IMR-90 (cell line): ENCODE measurements at regions not wholly inside any gene's neighbourhood (a gene's known extent, or its start where the extent isn't known, plus 50 kb on each side); places are given as distances from the start of the nearest gene placed in this dataset.

Experiments used
- ATAC-seq: fragments of 200-7000 bp; cut with Tn5 transposase; 2 replicates; pipeline ENCODE4 v1.9.1; 2020; ENCODE audit warnings: low read depth, mild to moderate bottlenecking, moderate library complexity
- BruUV-seq: library from RNA; stranded (reverse); fragments of 400-500 nt; replicated peaks from 2 replicates; lab custom pipeline; 2021; lab: Mats Ljungman, UMichigan
- CTCF ChIA-PET: fragments of 300-600 bp; formaldehyde crosslinking; extraction: SDS; loops from one replicate; lab custom pipeline; 2021; ENCODE audit warnings: antibody characterized with exemption; lab: Yijun Ruan, JAX
- POLR2A ChIA-PET: fragments of 300-600 bp; sonication (Branson Sonifier 250); formaldehyde crosslinking; loops from one replicate; lab custom pipeline; 2022; ENCODE audit warnings: antibody characterized with exemption; ENCODE audit not compliant: unreplicated experiment; lab: Charles Lee
- DNase-seq: peaks from one replicate; pipeline ENCODE4 v3.0.0; 2013
- H2AFZ ChIP-seq: replicated peaks from 2 replicates; pipeline ENCODE3; 2013; ENCODE audit warnings: low read length, mild to moderate bottlenecking; ENCODE audit not compliant: poor library complexity
- H2AK5ac ChIP-seq: 2 replicates; pipeline ENCODE4 v1.6.1; 2013; ENCODE audit warnings: low read depth, low read length, inconsistent platforms
- H2AK9ac ChIP-seq: replicated peaks from 2 replicates; pipeline ENCODE3; 2013; ENCODE audit warnings: mild to moderate bottlenecking, low read depth, low read length, moderate library complexity; ENCODE audit not compliant: poor library complexity
- H2BK120ac ChIP-seq: 2 replicates; pipeline ENCODE4 v1.6.1; 2013; ENCODE audit warnings: low read depth, low read length, inconsistent platforms
- H2BK15ac ChIP-seq: 3 replicates; pipeline ENCODE4 v1.6.1; 2013; ENCODE audit warnings: low read depth, low read length, inconsistent platforms
- H2BK20ac ChIP-seq: 2 replicates; pipeline ENCODE4 v1.6.1; 2013; ENCODE audit warnings: low read depth, mild to moderate bottlenecking, inconsistent platforms, low read length, moderate library complexity
- H2BK5ac ChIP-seq: 2 replicates; pipeline ENCODE4 v1.6.1; 2013; ENCODE audit warnings: mild to moderate bottlenecking, low read depth, low read length, inconsistent platforms; ENCODE audit not compliant: poor library complexity, severe bottlenecking
- H3K14ac ChIP-seq: replicated peaks from 2 replicates; pipeline ENCODE4 v1.6.1; 2013; ENCODE audit warnings: low read depth, low read length, inconsistent platforms
- H3K18ac ChIP-seq: 2 replicates; pipeline ENCODE4 v1.6.1; 2013; ENCODE audit warnings: low read depth, low read length, control low read depth
- H3K23ac ChIP-seq: 2 replicates; pipeline ENCODE4 v1.6.1; 2013; ENCODE audit warnings: low read depth, low read length, inconsistent platforms
- H3K27ac ChIP-seq: 2 replicates; pipeline ENCODE4 v1.5.1; 2013; ENCODE audit warnings: mild to moderate bottlenecking, control low read depth, low read length; ENCODE audit not compliant: insufficient read depth
- H3K27me3 ChIP-seq: 2 replicates; pipeline ENCODE4 v1.6.1; 2013; ENCODE audit warnings: low read length; ENCODE audit not compliant: control insufficient read depth, insufficient read depth
- H3K36me3 ChIP-seq: 2 replicates; pipeline ENCODE4 v1.6.1; 2013; ENCODE audit warnings: low read length, mixed read lengths; ENCODE audit not compliant: control insufficient read depth, insufficient read depth
- H3K4ac ChIP-seq: 2 replicates; pipeline ENCODE4 v1.6.1; 2013; ENCODE audit warnings: low read depth, low read length, inconsistent platforms
- H3K4me1 ChIP-seq: 2 replicates; pipeline ENCODE4 v1.6.1; 2013; ENCODE audit warnings: low read length, mixed read lengths; ENCODE audit not compliant: control insufficient read depth, insufficient read depth
- H3K4me2 ChIP-seq: 2 replicates; pipeline ENCODE4 v1.6.1; 2013; ENCODE audit warnings: low read depth, mild to moderate bottlenecking, control low read depth, low read length, moderate library complexity
- H3K4me3 ChIP-seq: 2 replicates; pipeline ENCODE4 v1.5.1; 2013; ENCODE audit warnings: low read depth, mild to moderate bottlenecking, control low read depth, low read length, moderate library complexity; ENCODE audit not compliant: insufficient read depth
- H3K56ac ChIP-seq: 2 replicates; pipeline ENCODE4 v1.6.1; 2013; ENCODE audit warnings: low read length, inconsistent platforms; ENCODE audit not compliant: insufficient read depth; ENCODE audit errors: extremely low read depth
- H3K79me1 ChIP-seq, 2 experiments: 2 replicates each; pipeline ENCODE4 v1.6.1; 2013; ENCODE audit warnings: low read length in 2 of 2, inconsistent platforms in 1 of 2, low read depth in 1 of 2
- H3K9ac ChIP-seq: 2 replicates; pipeline ENCODE4 v1.6.1; 2013; ENCODE audit warnings: low read depth, low read length, control low read depth
- H3K9me1 ChIP-seq: 2 replicates; pipeline ENCODE4 v1.6.1; 2013; ENCODE audit warnings: low read length, inconsistent platforms; ENCODE audit not compliant: insufficient read depth
- H3K9me3 ChIP-seq: 2 replicates; pipeline ENCODE4 v1.6.1; 2013; ENCODE audit warnings: low read length; ENCODE audit not compliant: control insufficient read depth, insufficient read depth
- H4K20me1 ChIP-seq: 2 replicates; pipeline ENCODE4 v1.6.1; 2013; ENCODE audit warnings: low read length, inconsistent platforms; ENCODE audit not compliant: insufficient read depth
- H4K5ac ChIP-seq: 2 replicates; pipeline ENCODE4 v1.6.1; 2013; ENCODE audit warnings: mild to moderate bottlenecking, low read depth, low read length, control low read depth
- H4K8ac ChIP-seq, 2 experiments: 2 replicates each; pipeline ENCODE4 v1.6.1; 2013; ENCODE audit warnings: low read depth in 2 of 2, low read length in 2 of 2, control low read depth in 1 of 2, inconsistent platforms in 1 of 2
- H4K91ac ChIP-seq: 2 replicates; pipeline ENCODE4 v1.6.1; 2013; ENCODE audit warnings: low read depth, low read length, inconsistent platforms; ENCODE audit not compliant: insufficient read depth
- BHLHE40 ChIP-seq: fragments of 150-350 bp; IDR thresholded peaks from 2 replicates; pipeline ENCODE4 v1.6.1; 2016; ENCODE audit warnings: mild to moderate bottlenecking, low read depth, low read length
- CEBPB ChIP-seq: IDR thresholded peaks from 2 replicates; pipeline ENCODE4 v1.6.1; 2012; ENCODE audit warnings: low read depth, low read length, improper control_type of control experiment
- CHD1 ChIP-seq: IDR thresholded peaks from 2 replicates; pipeline ENCODE4 v1.6.1; 2012; ENCODE audit warnings: low read depth, low read length, improper control_type of control experiment
- FOS ChIP-seq: fragments of 150-350 bp; IDR thresholded peaks from 2 replicates; pipeline ENCODE4 v1.6.1; 2016; ENCODE audit warnings: low read depth, low read length
- MAFK ChIP-seq: IDR thresholded peaks from 2 replicates; pipeline ENCODE4 v1.6.1; 2012; ENCODE audit warnings: low read depth, low read length, improper control_type of control experiment
- MAZ ChIP-seq: IDR thresholded peaks from 2 replicates; pipeline ENCODE4 v1.6.1; 2012; ENCODE audit warnings: low read depth, mild to moderate bottlenecking, low read length, improper control_type of control experiment, moderate library complexity, borderline replicate concordance
- MXI1 ChIP-seq: IDR thresholded peaks from 2 replicates; pipeline ENCODE4 v1.6.1; 2012; ENCODE audit warnings: low read depth, mild to moderate bottlenecking, low read length, moderate library complexity, borderline replicate concordance
- NFE2L2 ChIP-seq: fragments of 150-350 bp; IDR thresholded peaks from 2 replicates; pipeline ENCODE4 v1.6.1; 2016; ENCODE audit warnings: low read depth, mild to moderate bottlenecking, low read length
- POLR2A ChIP-seq: IDR thresholded peaks from 2 replicates; pipeline ENCODE4 v1.6.1; 2012; ENCODE audit warnings: mild to moderate bottlenecking, low read depth, low read length
- RAD21 ChIP-seq: IDR thresholded peaks from 2 replicates; pipeline ENCODE4 v1.6.1; 2012; ENCODE audit warnings: low read length, improper control_type of control experiment
- RCOR1 ChIP-seq: IDR thresholded peaks from 2 replicates; pipeline ENCODE4 v1.6.1; 2012; ENCODE audit warnings: mild to moderate bottlenecking, low read length, improper control_type of control experiment; ENCODE audit not compliant: insufficient replicate concordance
- RFX5 ChIP-seq: IDR thresholded peaks from 2 replicates; pipeline ENCODE4 v1.8.0; 2012; ENCODE audit warnings: low read depth, mild to moderate bottlenecking, low read length, moderate library complexity
- SMC3 ChIP-seq: fragments of 150-350 bp; IDR thresholded peaks from 2 replicates; pipeline ENCODE4 v1.6.1; 2016; ENCODE audit warnings: low read depth, mild to moderate bottlenecking, antibody characterized with exemption, low read length, moderate library complexity
- USF2 ChIP-seq: fragments of 150-350 bp; IDR thresholded peaks from 2 replicates; pipeline ENCODE4 v1.6.1; 2017; ENCODE audit warnings: mild to moderate bottlenecking, antibody characterized with exemption, low read length, low read depth
- WGBS, 2 experiments: methylation state at CpG; one replicate each; pipeline versions ENCODE4 v1.1.5 to v1.1.7; 2013; ENCODE audit warnings: missing lambda C conversion rate in 2 of 2; ENCODE audit not compliant: insufficient read length in 1 of 2; ENCODE audit errors: extremely low coverage in 2 of 2; 5-methylcytosine and 5-hydroxymethylcytosine counted together
- dilution Hi-C: fragments of 300-500 bp; cut with HindIII; formaldehyde crosslinking; loops from one replicate; pipeline ENCODE4 v1.14.3; 2018; ENCODE audit warnings: low sequenced_read_pairs; ENCODE audit not compliant: unreplicated experiment
- in situ Hi-C: fragments of 300-500 bp; cut with MboI; formaldehyde crosslinking; loops from 3 replicates; pipeline ENCODE4 v1.14.3; 2019; ENCODE audit warnings: low sequenced_read_pairs, inconsistent platforms, mixed read lengths
- intact Hi-C: fragments of 100-400 bp; cut with micrococcal nuclease; formaldehyde crosslinking; loops from 2 replicates; pipeline ENCODE4 v1.10.0; 2022
- TF ChIP-seq, protein P1 (sequence below): conservative IDR thresholded peaks from 2 replicates; pipeline ENCODE4 v1.5.1; 2012; ENCODE audit warnings: mild to moderate bottlenecking, low read depth, low read length, improper control_type of control experiment
- TF ChIP-seq, protein P2 (sequence below): fragments of 150-350 bp; IDR thresholded peaks from 2 replicates; pipeline ENCODE4 v1.6.1; 2016; ENCODE audit warnings: low read depth, mild to moderate bottlenecking, low read length, moderate library complexity, borderline replicate concordance

DNA sequence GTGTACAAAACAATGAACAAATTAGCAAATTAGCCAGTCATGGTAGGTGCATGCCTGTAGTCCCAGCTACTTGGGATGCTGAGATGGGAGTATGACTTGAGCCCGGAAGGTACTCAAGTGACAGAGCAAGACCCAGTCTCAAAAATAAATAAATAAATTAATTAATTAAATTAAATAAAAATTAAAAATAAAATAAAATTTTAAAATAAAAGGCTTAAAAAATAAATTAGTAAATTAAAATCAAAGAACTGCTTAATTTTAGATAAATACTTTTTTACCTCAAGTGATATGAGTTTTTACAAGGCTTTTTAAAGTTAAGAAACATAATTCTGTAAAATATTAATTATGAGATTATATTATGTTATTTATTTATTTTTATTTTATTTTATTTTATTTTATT, 50.9 kb upstream of the TSPAN18 start:
- Histone ChIP-seq H3K9ac (no peak overlapping the region), H3K9me3 (peaks cover 2% of the 10 kb centered on the region; the same call in 1 of the 2 replicates), H3K56ac (no peak overlapping the region), H3K4me2 (no peak overlapping the region), H3K4ac (no peak overlapping the region), H3K14ac (no peak overlapping the region), H2AFZ (no peak overlapping the region), H3K27ac (no peak overlapping the region), H3K36me3 (no peaks in the 10 kb centered on the region), H2BK15ac (no peak overlapping the region), H3K4me3 (no peak overlapping the region), H3K27me3 (peaks cover 12% of the 10 kb centered on the region), H3K79me1 (no peaks in the 10 kb centered on the region), H2BK120ac (no peak overlapping the region), H3K23ac (no peak overlapping the region), H2BK5ac (no peak overlapping the region), H3K18ac (no peak overlapping the region), H2BK20ac (no peak overlapping the region), H2AK5ac (no peak overlapping the region), H4K8ac (no peak overlapping the region), H4K5ac (no peak overlapping the region), H3K9me1 (no peaks in the 10 kb centered on the region), H2AK9ac (no peak overlapping the region), H4K91ac (no peak overlapping the region), H3K4me1 (no peaks in the 10 kb centered on the region; the same call in 1 of the 2 replicates), H4K20me1 (no peaks in the 10 kb centered on the region)
- TF ChIP-seq SMC3 (no peak), CHD1 (no peak), MXI1 (no peak), MAFK (no peak), CEBPB (no peak), USF2 (no peak), RCOR1 (no peak), NFE2L2 (no peak), FOS (no peak), RFX5 (no peak), POLR2A (no peak), RAD21 (no peak), BHLHE40 (no peak), MAZ (no peak)
- TF ChIP-seq, protein P1, sequence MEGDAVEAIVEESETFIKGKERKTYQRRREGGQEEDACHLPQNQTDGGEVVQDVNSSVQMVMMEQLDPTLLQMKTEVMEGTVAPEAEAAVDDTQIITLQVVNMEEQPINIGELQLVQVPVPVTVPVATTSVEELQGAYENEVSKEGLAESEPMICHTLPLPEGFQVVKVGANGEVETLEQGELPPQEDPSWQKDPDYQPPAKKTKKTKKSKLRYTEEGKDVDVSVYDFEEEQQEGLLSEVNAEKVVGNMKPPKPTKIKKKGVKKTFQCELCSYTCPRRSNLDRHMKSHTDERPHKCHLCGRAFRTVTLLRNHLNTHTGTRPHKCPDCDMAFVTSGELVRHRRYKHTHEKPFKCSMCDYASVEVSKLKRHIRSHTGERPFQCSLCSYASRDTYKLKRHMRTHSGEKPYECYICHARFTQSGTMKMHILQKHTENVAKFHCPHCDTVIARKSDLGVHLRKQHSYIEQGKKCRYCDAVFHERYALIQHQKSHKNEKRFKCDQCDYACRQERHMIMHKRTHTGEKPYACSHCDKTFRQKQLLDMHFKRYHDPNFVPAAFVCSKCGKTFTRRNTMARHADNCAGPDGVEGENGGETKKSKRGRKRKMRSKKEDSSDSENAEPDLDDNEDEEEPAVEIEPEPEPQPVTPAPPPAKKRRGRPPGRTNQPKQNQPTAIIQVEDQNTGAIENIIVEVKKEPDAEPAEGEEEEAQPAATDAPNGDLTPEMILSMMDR, result no peak
- TF ChIP-seq, protein P2, sequence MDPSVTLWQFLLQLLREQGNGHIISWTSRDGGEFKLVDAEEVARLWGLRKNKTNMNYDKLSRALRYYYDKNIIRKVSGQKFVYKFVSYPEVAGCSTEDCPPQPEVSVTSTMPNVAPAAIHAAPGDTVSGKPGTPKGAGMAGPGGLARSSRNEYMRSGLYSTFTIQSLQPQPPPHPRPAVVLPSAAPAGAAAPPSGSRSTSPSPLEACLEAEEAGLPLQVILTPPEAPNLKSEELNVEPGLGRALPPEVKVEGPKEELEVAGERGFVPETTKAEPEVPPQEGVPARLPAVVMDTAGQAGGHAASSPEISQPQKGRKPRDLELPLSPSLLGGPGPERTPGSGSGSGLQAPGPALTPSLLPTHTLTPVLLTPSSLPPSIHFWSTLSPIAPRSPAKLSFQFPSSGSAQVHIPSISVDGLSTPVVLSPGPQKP, result no peak
- no CpG with 5 or more reads among the region's 1 CpG for WGBS, 2 experiments
- BruUV-seq, result no TSS peak
- ChIA-PET CTCF (no interaction called here), POLR2A (no interaction called here)
- intact Hi-C loops, result no loop called here
- in situ Hi-C loops, result loop anchor here (25.0 kb wide), 1 partner anchor 611 kb away; the partner anchor contains the start of gene SYT13
- dilution Hi-C loops, result no loop called here
- ATAC-seq, result no peak
- DNase-seq, result no peak
